Keratinocyte (primary cell): ENCODE measurements at regions not wholly inside any gene's neighbourhood (a gene's known extent, or its start where the extent isn't known, plus 50 kb on each side); places are given as distances from the start of the nearest gene placed in this dataset.

Source experiments
- DNase-seq: peaks from one replicate; pipeline ENCODE4 v3.0.0-alpha.2; 2011; ENCODE audit warnings: low read depth, missing footprints, low spot score
- FAIRE-seq: peaks from 2 replicates; lab custom pipeline; 2011; peaks lifted over from hg19 to GRCh38; lab: Jason Lieb, UNC
- H2AFZ ChIP-seq: 2 replicates; pipeline ENCODE4 v1.6.0; 2012; ENCODE audit warnings: low read length, control low read depth, inconsistent platforms; ENCODE audit not compliant: control insufficient read depth
- H3K27ac ChIP-seq: 2 replicates; pipeline ENCODE4 v1.5.1; 2011; ENCODE audit warnings: low read length; ENCODE audit not compliant: control insufficient read depth, insufficient read depth
- H3K27me3 ChIP-seq: 3 replicates; pipeline ENCODE4 v1.6.0; 2011; ENCODE audit warnings: low read length; ENCODE audit not compliant: control insufficient read depth, insufficient read depth; ENCODE audit errors: extremely low read depth
- H3K36me3 ChIP-seq, 2 experiments: 2 replicates in 1 of 2; 3 replicates in 1 of 2; pipeline ENCODE4 v1.5.1; 2011; ENCODE audit warnings: low read length in 2 of 2, mild to moderate bottlenecking in 1 of 2; ENCODE audit not compliant: control insufficient read depth in 2 of 2, insufficient read depth in 2 of 2; ENCODE audit errors: extremely low read depth in 1 of 2
- H3K4me1 ChIP-seq: 3 replicates; pipeline ENCODE4 v1.5.1; 2011; ENCODE audit warnings: low read length; ENCODE audit not compliant: control insufficient read depth, insufficient read depth; ENCODE audit errors: extremely low read depth
- H3K4me2 ChIP-seq: 3 replicates; pipeline ENCODE4 v1.6.0; 2011; ENCODE audit warnings: low read depth, low read length; ENCODE audit not compliant: control insufficient read depth, insufficient read depth; ENCODE audit errors: extremely low read depth
- H3K4me3 ChIP-seq, 3 experiments: fragments of 200-600 bp in 1 of 3; sonication (generic) in 1 of 3; 2 replicates in 2 of 3; 3 replicates in 1 of 3; pipeline ENCODE4 v1.5.1; 2011 to 2016; ENCODE audit warnings: low read length in 3 of 3, mild to moderate bottlenecking in 3 of 3, control low read depth in 2 of 3, inconsistent platforms in 1 of 3, low read depth in 1 of 3, mixed read lengths in 1 of 3, mixed run types in 1 of 3, moderate library complexity in 1 of 3; ENCODE audit not compliant: control insufficient read depth in 2 of 3, insufficient read depth in 2 of 3; ENCODE audit errors: extremely low read depth in 1 of 3
- H3K79me2 ChIP-seq: 2 replicates; pipeline ENCODE4 v1.6.0; 2012; ENCODE audit warnings: low read length; ENCODE audit not compliant: control insufficient read depth, insufficient read depth
- H3K9ac ChIP-seq: 3 replicates; pipeline ENCODE4 v1.6.0; 2011; ENCODE audit warnings: low read length; ENCODE audit not compliant: control insufficient read depth, insufficient read depth; ENCODE audit errors: extremely low read depth
- H3K9me1 ChIP-seq: 3 replicates; pipeline ENCODE4 v1.6.0; 2011; ENCODE audit warnings: low read length; ENCODE audit not compliant: control insufficient read depth, insufficient read depth; ENCODE audit errors: extremely low read depth
- H3K9me3 ChIP-seq: 2 replicates; pipeline ENCODE4 v1.5.1; 2012; ENCODE audit warnings: low read depth, low read length; ENCODE audit not compliant: control insufficient read depth
- H4K20me1 ChIP-seq: 3 replicates; pipeline ENCODE4 v1.6.0; 2011; ENCODE audit warnings: low read length; ENCODE audit not compliant: control insufficient read depth, insufficient read depth; ENCODE audit errors: extremely low read depth
- CTCF ChIP-seq, 3 experiments: IDR thresholded peaks in 1 of 3; conservative IDR thresholded peaks in 1 of 3; optimal IDR thresholded peaks in 1 of 3; 2 replicates in 2 of 3; 3 replicates in 1 of 3; pipeline versions ENCODE3 to v1.5.1; 2011; ENCODE audit warnings: low read length in 3 of 3, mild to moderate bottlenecking in 3 of 3, moderate library complexity in 2 of 3, control low read depth in 1 of 3, inconsistent platforms in 1 of 3; ENCODE audit not compliant: insufficient read depth in 2 of 3; ENCODE audit errors: extremely low read depth in 1 of 3
- EZH2 ChIP-seq: IDR thresholded peaks from one replicate; pipeline ENCODE4 v1.6.1; 2012; ENCODE audit warnings: inconsistent platforms, mild to moderate bottlenecking, low read length, moderate library complexity
- dilution Hi-C: fragments of 300-500 bp; cut with MboI; formaldehyde crosslinking; loops from one replicate; pipeline ENCODE4 v1.7.0; 2020; ENCODE audit warnings: low sequenced_read_pairs; ENCODE audit not compliant: extremely low pct_ligation_motif_present

GRCh38 chr20:47927944-47928343 is 142.7 kb upstream of the SULF2 start:
- Histone ChIP-seq H3K9ac (peak overlapping the region; percentile 76), H3K27ac (peak overlapping the region; percentile 99)
- TF ChIP-seq CTCF (optimal IDR thresholded peaks at IDR 0.05 in 1 of 3, IDR thresholded peaks at IDR 0.05 in 1 of 3, conservative IDR thresholded peaks at IDR 0.05 in 1 of 3; ENCODE audit: extremely low read depth in 1 of 3, insufficient read depth in 2 of 3, low read length in 3 of 3): no peak

GRCh38 chr20:47927385-47927851 is 142.1 kb upstream of the SULF2 start:
- peak; percentile 80 for DNase-seq
- Histone ChIP-seq H3K36me3 (no peaks in the 10 kb centered on the region), H3K9me1 (no peaks in the 10 kb centered on the region), H3K4me1 (peaks cover 58% of the 10 kb centered on the region), H2AFZ (no peak overlapping the region), H3K9me3 (no peaks in the 10 kb centered on the region), H3K27me3 (no peaks in the 10 kb centered on the region), H3K79me2 (no peaks in the 10 kb centered on the region), H3K4me3 (peak overlapping the region in 1 of 3 experiments; percentile 16), H3K9ac (peak overlapping the region; percentile 76), H4K20me1 (no peaks in the 10 kb centered on the region), H3K4me2 (peak overlapping the region; percentile 76), H3K27ac (peak overlapping the region; percentile 99)
- FAIRE-seq: peak; percentile 88
- dilution Hi-C loops: no loop called here
- TF ChIP-seq CTCF (optimal IDR thresholded peaks at IDR 0.05 in 1 of 3, IDR thresholded peaks at IDR 0.05 in 1 of 3, conservative IDR thresholded peaks at IDR 0.05 in 1 of 3; ENCODE audit: extremely low read depth in 1 of 3, insufficient read depth in 2 of 3, low read length in 3 of 3) (no peak), EZH2 (no peak)

More at GRCh38 chr20:47927944-47928343, 142.7 kb upstream of the SULF2 start:
- DNase-seq (peak; percentile 86), FAIRE-seq (no peak)
- Histone ChIP-seq H3K4me2 (peak overlapping the region; percentile 76), H3K79me2 (no peaks in the 10 kb centered on the region), H2AFZ (no peak overlapping the region), H3K4me1 (peaks cover 54% of the 10 kb centered on the region), H3K27me3 (no peaks in the 10 kb centered on the region), H3K4me3 (peak overlapping the region in 1 of 3 experiments; percentile 16), H3K36me3 (no peaks in the 10 kb centered on the region), H3K9me1 (no peaks in the 10 kb centered on the region), H4K20me1 (no peaks in the 10 kb centered on the region), H3K9me3 (no peaks in the 10 kb centered on the region)
- dilution Hi-C loops: no loop called here
